NCI-H2227 (cell line): ENCODE measurements at regions not wholly inside any gene's neighbourhood (a gene's known extent, or its start where the extent isn't known, plus 50 kb on each side); places are given as distances from the start of the nearest gene placed in this dataset.

Experiments used
- DNase-seq: peaks from one replicate; lab custom pipeline; 2025; ENCODE audit not compliant: unreplicated experiment; lab: John Stamatoyannopoulos, UW

DNA sequence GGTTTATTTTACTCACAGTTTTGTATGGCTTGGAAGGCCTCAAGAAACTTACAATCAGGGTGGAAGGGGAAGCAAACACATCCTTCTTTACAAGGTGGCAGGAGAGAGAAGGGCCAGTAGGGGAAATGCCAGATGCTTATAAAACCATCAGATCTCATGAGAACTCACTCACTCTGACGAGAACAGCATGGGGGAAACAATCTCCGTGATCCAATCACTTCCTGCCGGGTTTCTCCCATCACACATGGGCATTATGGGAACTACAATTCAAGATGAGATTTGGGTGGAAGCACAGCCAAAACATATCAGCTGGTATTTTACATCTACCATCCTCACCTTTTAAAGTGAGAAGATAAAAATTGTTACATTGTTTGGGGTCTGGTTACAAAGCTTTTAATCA lies 427.9 kb upstream of the CDH7 start:
- DNase-seq = peak; percentile 2

DNA sequence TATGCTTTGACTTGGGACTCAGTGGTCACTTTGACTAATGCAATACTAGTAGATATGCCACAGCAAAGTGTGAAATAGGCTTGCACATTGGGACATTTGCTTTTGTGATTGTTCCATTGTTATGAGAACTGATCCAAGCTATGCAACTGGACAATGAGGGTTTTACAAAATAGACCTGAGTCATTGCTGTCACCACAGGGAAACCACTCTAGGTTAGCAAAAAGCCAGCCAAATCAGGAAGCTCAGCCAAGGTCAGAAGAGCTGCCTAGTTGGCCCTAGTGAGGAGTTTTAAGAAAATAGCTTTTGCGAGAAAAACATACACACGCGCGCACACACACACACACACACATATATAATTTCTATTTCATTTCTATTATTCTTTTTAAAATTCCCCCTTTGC lies 452.4 kb upstream of the CDH7 start:
- DNase-seq = no peak

GRCh38 chr18:65288908-65289307 lies 461.9 kb upstream of the CDH7 start:
- DNase-seq = no peak

- no peak for DNase-seq
These were observed 463.2 kb upstream of the CDH7 start for GRCh38 chr18:65287652-65288051.

GRCh38 chr18:65282096-65282495 lies 468.7 kb upstream of the CDH7 start:
- no peak for DNase-seq

DNA sequence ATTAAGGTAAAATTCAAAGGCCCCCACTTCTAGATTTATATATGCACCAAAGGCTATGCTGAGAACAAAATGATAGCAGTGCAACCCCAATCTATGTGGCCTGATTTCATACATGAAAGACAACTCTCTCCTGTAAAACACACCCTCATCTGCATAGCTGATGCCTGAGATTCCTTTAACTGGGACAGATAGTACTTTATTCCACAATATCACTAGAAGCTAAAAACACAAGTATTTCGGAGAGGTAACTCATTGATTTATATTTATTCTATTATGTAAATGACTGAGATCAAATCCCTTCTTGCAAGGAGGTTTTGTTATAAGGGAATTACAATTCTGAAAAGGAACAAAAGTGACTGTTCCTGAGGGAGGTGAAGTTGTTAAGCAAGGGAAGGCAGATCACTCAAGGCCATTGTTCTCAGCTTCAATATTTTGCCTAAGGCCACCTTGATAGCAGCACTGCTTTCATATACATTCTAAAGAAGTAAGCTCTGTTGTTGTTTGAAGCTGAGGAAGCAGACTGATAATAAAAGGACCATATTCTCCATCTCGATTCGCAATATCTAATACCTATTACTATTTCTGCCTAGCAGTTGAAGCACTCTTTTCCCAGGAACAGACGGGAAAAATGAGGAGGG lies 471.0 kb upstream of the CDH7 start:
- no peak for DNase-seq

DNA sequence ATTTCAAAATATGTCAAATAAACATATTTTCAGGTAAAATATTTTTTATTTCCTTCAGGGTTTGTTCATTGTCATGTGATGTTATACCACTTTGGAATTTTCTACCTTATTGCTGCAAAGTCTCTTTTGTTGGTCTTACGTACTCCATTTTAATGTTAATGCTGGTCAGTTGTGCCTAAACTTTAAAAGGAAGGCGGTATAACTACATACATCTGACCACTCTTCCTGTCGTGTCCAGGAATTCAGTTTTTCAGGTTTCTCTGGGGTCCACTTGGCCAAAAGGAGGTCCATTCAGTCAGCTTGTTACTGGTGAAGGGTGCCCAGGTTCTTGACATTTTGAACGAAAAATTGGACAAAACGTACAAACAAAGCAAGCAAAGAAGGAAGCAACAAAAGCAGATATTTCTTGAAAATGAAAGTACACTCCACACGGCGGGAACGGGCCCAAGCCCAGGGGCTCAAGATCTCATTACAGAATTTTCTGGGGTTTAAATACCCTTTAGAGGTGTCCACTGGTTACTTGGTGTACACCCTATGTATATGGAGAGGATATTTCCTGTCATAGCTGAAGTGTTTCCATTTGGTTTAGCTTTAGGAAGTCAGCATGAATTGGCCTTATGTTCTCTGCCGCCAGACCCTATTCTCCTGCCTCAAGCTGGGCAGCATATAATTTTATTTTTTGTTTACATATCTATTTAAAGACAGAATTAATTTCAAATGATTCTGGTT lies 471.7 kb upstream of the CDH7 start:
- no peak for DNase-seq

DNA sequence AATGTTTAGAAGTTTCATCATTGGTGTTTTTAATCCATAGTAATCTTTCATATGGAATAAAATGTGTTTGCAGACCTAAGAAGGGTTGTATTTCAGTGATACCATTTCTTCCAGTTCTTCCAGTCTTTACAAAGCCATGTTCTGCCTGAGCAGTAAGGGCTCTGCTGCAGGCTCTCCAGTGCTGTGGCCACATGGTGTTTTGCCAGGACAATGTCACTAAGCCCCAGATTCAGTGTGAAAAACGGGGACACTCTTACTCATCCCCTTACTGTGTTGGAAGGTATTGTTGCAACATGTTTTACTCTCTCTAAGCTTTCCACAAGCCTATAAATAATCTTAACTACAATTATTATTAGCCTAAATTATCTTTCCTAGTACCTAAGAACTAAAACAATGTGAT lies 481.4 kb upstream of the CDH7 start:
- no peak for DNase-seq

- no peak for DNase-seq
These were observed 485.1 kb upstream of the CDH7 start for GRCh38 chr18:65265761-65266160.

DNA sequence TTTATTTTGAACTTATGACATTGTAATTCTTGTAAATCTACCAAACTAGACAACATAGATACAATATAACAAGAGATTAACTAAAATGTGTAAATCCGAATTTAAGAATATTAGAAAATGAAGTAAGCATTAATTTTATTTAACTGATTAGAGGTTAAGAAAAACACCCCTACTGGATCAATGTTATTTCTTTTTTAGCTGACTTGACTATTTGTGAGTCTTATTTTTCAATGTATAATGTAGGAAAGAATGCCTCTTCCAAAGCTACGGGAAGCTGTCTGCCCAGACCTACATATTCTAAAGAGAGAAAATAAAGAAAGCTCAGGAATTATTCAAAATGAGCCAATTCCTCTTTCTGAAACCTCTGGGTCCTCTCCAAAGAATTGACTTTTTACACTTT lies 490.8 kb upstream of the CDH7 start:
- no peak for DNase-seq

- DNase-seq = no peak
These were observed 491.4 kb upstream of the CDH7 start for GRCh38 chr18:65259403-65259802.

DNA sequence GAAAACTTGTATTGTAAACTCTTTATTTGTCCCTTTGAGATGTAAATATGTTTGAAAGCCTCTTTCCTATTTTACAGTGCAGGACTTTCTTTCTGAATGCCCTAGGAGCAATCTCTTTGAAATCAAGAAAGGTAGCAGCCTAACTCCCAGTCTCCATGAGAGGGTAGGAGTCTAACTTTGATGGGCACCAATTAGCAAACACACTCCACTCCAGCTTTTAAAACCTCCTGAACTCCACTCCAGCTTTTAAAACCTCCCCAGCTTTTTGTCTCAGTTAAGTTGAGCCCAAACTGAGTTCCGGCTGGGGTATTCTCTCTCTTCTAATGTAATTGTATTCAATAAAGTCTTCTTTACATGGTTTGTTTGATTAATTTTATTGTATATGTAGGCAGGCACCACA lies 493.7 kb upstream of the CDH7 start:
- DNase-seq = no peak

DNA sequence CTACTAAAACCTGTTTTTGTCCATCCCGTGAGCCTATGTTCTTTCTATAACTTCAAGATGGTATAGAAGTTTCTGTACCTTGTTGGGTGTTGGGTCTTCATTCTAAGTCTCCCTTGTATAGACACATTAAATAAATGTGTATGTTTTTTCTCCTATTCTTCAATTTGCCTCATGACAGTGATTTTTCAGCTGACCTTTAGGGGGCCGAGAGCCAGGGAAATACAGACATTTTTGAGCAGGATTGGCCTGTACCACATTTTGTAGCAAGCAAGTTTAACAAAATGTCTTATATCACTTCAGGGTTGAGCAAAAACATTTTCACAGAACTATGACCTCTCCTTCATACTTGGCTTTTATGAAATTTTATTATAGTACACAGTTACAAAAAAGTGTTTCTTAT lies 495.4 kb upstream of the CDH7 start:
- DNase-seq = no peak

GRCh38 chr18:65239787-65240186 lies 511.0 kb upstream of the CDH7 start:
- no peak for DNase-seq

GRCh38 chr18:65235966-65236624 lies 514.7 kb upstream of the CDH7 start:
- peak; percentile 74 for DNase-seq

DNA sequence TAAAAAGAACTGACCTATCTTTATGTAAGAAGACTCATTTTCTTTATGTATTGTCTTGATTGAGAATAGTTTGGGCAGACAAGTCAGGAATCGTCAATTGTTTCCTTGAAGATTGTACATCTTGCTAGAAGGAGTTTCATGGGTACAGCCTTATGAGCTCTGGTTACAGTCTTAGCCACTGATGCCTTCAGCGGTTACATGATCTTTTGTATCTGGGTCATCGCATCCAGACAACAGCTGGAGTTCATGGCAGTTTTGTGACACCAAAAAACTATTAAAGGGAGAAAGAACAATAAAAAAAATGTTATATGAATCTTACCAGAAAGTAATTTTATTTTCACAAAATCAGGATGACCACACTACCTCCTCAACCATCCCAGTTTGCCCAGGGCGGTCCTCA lies 520.5 kb upstream of the CDH7 start:
- no peak for DNase-seq

GRCh38 chr18:65227970-65228369 lies 522.8 kb upstream of the CDH7 start:
- no peak for DNase-seq

DNA sequence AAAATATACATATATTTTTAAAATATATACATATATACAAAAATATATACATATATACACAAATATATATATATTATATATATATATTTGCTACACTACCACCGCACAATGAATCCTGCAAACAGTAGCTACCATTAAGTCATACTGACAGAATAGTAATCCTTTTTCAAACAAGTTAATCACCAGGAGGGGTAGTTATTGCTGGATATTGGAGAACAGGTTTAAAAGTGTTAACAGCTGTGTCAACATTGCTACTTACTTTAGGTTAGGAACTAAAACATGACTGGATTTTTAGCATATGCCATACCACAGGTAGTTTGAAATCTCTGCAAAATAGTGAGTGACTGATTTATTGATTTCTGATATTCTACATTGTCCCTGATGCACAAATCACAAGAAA lies 529.1 kb upstream of the CDH7 start:
- DNase-seq = no peak

DNA sequence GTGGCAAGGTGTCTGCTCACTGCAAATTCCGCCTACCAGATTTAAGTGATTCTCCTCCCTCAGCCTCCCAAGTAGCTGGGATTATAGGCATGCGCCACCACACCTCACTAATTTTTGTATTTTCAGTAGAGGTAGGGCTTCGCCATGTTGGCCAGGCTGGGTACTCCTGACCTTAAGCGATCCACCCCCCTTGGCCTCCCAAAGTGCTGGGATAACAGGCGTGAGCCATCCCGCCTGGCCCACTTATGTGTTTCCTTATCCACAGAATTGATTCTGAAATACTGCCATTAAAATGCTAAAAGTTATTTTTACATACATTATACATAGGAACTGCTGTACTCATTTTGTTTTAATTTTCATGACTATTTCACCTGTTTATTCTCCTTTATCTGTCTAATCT lies 529.7 kb upstream of the CDH7 start:
- DNase-seq = no peak

DNA sequence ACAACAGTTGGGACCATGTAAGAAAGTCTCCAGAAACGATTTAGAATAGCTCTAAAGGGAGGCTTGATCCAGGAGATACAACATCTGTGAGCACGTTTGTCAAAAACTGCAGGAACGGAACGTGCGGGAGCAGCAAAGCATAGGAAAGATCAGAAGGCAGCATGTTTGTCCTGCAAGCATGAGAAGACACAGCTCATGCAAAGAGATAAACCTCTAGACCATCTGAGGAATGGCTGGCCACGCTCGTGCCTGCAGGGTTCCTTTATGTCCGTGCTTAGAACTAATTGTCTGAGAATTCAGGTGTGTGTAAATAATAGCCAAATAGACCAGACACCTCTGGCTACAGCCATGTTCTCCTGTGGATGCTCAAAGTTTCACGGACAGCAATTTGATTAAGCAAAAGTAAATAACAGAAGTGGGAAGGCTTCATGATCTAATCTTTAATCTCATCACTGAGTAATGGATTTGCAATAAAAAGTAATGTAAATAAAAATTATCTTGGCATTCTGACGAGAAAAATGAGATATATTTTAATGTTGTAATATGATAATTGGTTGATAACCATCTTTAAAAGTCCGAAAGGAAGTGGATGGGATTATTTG lies 534.8 kb upstream of the CDH7 start:
- peak; percentile 10 for DNase-seq

- DNase-seq = no peak
These were observed 536.4 kb upstream of the CDH7 start for GRCh38 chr18:65214456-65214855.
